ENCODE measurements at regions not wholly inside any gene's neighbourhood (a gene's known extent, or its start where the extent isn't known, plus 50 kb on each side); places are given as distances from the start of the nearest gene placed in this dataset.

DNA sequence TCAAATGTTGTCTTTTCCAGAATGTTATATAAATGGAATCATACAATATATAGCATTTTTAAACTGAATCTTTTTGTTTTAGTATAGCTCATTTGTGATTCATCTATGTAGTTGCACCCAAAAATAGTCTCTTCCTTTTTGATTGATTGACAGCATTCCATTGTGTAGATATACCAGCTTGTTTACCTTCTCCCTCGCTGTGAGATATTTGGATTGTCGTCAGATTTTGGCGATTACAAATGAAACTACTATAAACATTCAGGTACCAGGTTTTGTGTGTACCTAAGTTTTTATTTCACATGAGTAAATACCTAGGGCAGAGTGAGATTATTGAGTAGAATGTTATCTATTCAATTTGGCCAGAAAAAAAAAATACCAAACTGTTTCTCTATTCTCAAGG, 584.7 kb upstream of the SORCS1 start:
- Histone ChIP-seq H3K23me2 (ENCODE audit: low read depth, low read length) (no peaks in the 10 kb centered on the region), H3K36me3 (ENCODE audit: control insufficient read depth in 2 of 4, insufficient read depth in 4 of 4, low read length in 3 of 4) (no peaks in the 10 kb centered on the region), H2BK120ac (replicated peaks; ENCODE audit: low read depth, low read length) (no peak overlapping the region), H4K5ac (ENCODE audit: insufficient read length, low read depth, low read length) (no peak overlapping the region), H3K79me1 (ENCODE audit: low read depth, low read length) (no peaks in the 10 kb centered on the region), H2AFZ (ENCODE audit: low read length) (no peak overlapping the region), H3K9ac (replicated peaks in 1 of 4; ENCODE audit: extremely low read depth in 1 of 4, low read depth in 3 of 4, low read length in 3 of 4) (no peak overlapping the region), H3K4me2 (ENCODE audit: insufficient read depth in 1 of 2, low read depth in 2 of 2, low read length in 2 of 2) (no peak overlapping the region), H3K14ac (ENCODE audit: insufficient read length) (no peak overlapping the region), H2BK5ac (ENCODE audit: low read depth, low read length) (no peak overlapping the region), H4K8ac (ENCODE audit: extremely low read depth, insufficient read depth, low read length) (no peak overlapping the region), H3K56ac (replicated peaks; ENCODE audit: insufficient read length, low read depth, low read length) (no peak overlapping the region), H3K23ac (ENCODE audit: insufficient read length) (no peak overlapping the region), H3K9me3 (ENCODE audit: insufficient read depth in 2 of 2, low read depth in 1 of 2, low read length in 1 of 2) (no peaks in the 10 kb centered on the region), H3K4me3 (ENCODE audit: extremely low read depth in 1 of 4, insufficient read depth in 2 of 4, low read depth in 3 of 4, low read length in 4 of 4) (no peak overlapping the region), H4K20me1 (replicated peaks in 1 of 2; ENCODE audit: control insufficient read depth in 1 of 2, insufficient read depth in 2 of 2, low read length in 2 of 2) (no peaks in the 10 kb centered on the region), H3K27me3 (replicated peaks in 1 of 4; ENCODE audit: control insufficient read depth in 3 of 4, extremely low read depth in 1 of 4, insufficient read depth in 3 of 4, low read length in 3 of 4) (no peaks in the 10 kb centered on the region), H3K18ac (ENCODE audit: extremely low read depth, low read length) (no peak overlapping the region), H4K91ac (replicated peaks; ENCODE audit: insufficient read length, low read length) (no peak overlapping the region), H2BK12ac (ENCODE audit: low read depth, low read length) (no peak overlapping the region), H3K27ac (ENCODE audit: low read depth, low read length) (no peak overlapping the region), H3K4ac (replicated peaks; ENCODE audit: insufficient read length, low read depth, low read length) (no peak overlapping the region), H2BK15ac (ENCODE audit: low read length) (no peak overlapping the region), H2AK5ac (ENCODE audit: low read depth, low read length) (no peak overlapping the region), H3K4me1 (replicated peaks in 1 of 4; ENCODE audit: control insufficient read depth in 3 of 4, insufficient read depth in 4 of 4, low read length in 3 of 4) (no peaks in the 10 kb centered on the region), H2BK20ac (ENCODE audit: low read length) (no peak overlapping the region), H3K79me2 (ENCODE audit: control insufficient read depth in 1 of 2, insufficient read depth in 2 of 2, low read length in 2 of 2) (no peaks in the 10 kb centered on the region)
- no peak for TF ChIP-seq TAF1 (IDR thresholded peaks at IDR 0.05; ENCODE audit: low read depth, low read length)
- TF ChIP-seq RBBP5 (IDR thresholded peaks at IDR 0.05; ENCODE audit: borderline replicate concordance, low read depth, low read length): no peak
- no peak for TF ChIP-seq POU5F1 (IDR thresholded peaks at IDR 0.05; ENCODE audit: low read depth, low read length)
- TF ChIP-seq KDM5A (IDR thresholded peaks at IDR 0.05; ENCODE audit: low read length): no peak
- DNase-seq (ENCODE audit: low read depth in 1 of 2, low spot score in 2 of 2) (no peak), FAIRE-seq (no peak)
- ChIA-PET POLR2A (ENCODE audit: partially characterized antibody) (no interaction called here), CTCF (ENCODE audit: partially characterized antibody) (no interaction called here)
- 92% methylated on average over 3 of the region's 3 CpGs; no CpG with 5 or more reads in 1 of the 2 experiments for WGBS, 2 experiments (ENCODE audit: extremely low coverage in 1 of 2, insufficient coverage in 1 of 2, insufficient read length in 1 of 2, insufficient replicate concordance in 2 of 2, low coverage in 1 of 2, low lambda C conversion rate in 2 of 2, missing lambda C conversion rate in 1 of 2)
